Esophagus squamous epithelium (tissue), 5 donors: ENCODE measurements at regions not wholly inside any gene's neighbourhood (a gene's known extent, or its start where the extent isn't known, plus 50 kb on each side); places are given as distances from the start of the nearest gene placed in this dataset.

Experiments used
- DNase-seq: peaks from one replicate; lab custom pipeline; 2025; lab: John Stamatoyannopoulos, UW
- H3K27ac ChIP-seq, 4 donors: fragments of 200-600 bp; sonication (generic); one replicate each; pipeline ENCODE4 v1.5.1; 2016 to 2019; ENCODE audit warnings: mild to moderate bottlenecking in 1 of 4
- H3K27me3 ChIP-seq, 4 donors: fragments of 200-600 bp; sonication (generic); 1 replicate in 3 of 4; 2 replicates in 1 of 4; pipeline versions ENCODE4 v1.5.1 to v1.6.0; 2017 to 2021; ENCODE audit warnings: antibody characterized with exemption in 1 of 4
- H3K36me3 ChIP-seq, 3 donors: fragments of 200-600 bp; sonication (generic); one replicate each; pipeline ENCODE4 v1.5.1; 2016 to 2019
- H3K4me1 ChIP-seq, 3 donors: fragments of 200-600 bp; sonication (generic); one replicate each; pipeline ENCODE4 v1.5.1; 2017 to 2019
- H3K4me3 ChIP-seq, 4 donors: fragments of 200-600 bp; sonication (generic); 1 replicate in 3 of 4; 2 replicates in 1 of 4; pipeline ENCODE4 v1.5.1; 2016 to 2019; ENCODE audit warnings: mild to moderate bottlenecking in 2 of 4, moderate library complexity in 1 of 4
- H3K9me3 ChIP-seq, 3 donors: fragments of 200-600 bp; sonication (generic); one replicate each; pipeline ENCODE4 v1.5.1; 2016 to 2019
- CTCF ChIP-seq, 6 experiments: fragments of 450-650 bp in 4 of 6; fragments of 200-600 bp in 2 of 6; sonication (generic) in 2 of 6; IDR thresholded peaks; one replicate each; pipeline ENCODE4 v1.5.1; 2016 to 2019; ENCODE audit warnings: antibody characterized with exemption in 6 of 6, mild to moderate bottlenecking in 4 of 6, moderate library complexity in 4 of 6
- POLR2A ChIP-seq, 4 donors: fragments of 450-650 bp; IDR thresholded peaks; one replicate each; pipeline ENCODE4 v1.6.1; 2017; ENCODE audit warnings: antibody characterized with exemption in 4 of 4, mild to moderate bottlenecking in 4 of 4, moderate library complexity in 3 of 4
- WGBS, 2 donors: methylation state at CpG; one replicate each; pipeline ENCODE4 v1.1.5; 2018; 5-methylcytosine and 5-hydroxymethylcytosine counted together
- intact Hi-C: fragments of 100-400 bp; cut with DNase I; formaldehyde crosslinking; loops from one replicate; pipeline ENCODE4 v1.15.0; 2022
- donor health status: DM: yes; HTN: yes; CAD: no.

- no peak for DNase-seq
- H3K4me1 ChIP-seq, result no peaks in the 10 kb centered on the region
- no peak overlapping the region for H3K27ac ChIP-seq
- H3K9me3 ChIP-seq, result no peaks in the 10 kb centered on the region
- no peaks in the 10 kb centered on the region for H3K27me3 ChIP-seq
- no peaks in the 10 kb centered on the region for H3K36me3 ChIP-seq
- no peak overlapping the region for H3K4me3 ChIP-seq
- intact Hi-C loops, result no loop called here
- no peak for TF ChIP-seq POLR2A (IDR thresholded peaks at IDR 0.05)
- TF ChIP-seq CTCF (IDR thresholded peaks at IDR 0.05), result no peak
Measured at GRCh38 chr21:19713313-19713712, 1284.9 kb upstream of the NCAM2 start.

- WGBS, 2 donors, result 44 to 93% methylated on average over 1 of the region's 1 CpG
- intact Hi-C loops, result no loop called here
- TF ChIP-seq CTCF (IDR thresholded peaks at IDR 0.05) (no peak), POLR2A (IDR thresholded peaks at IDR 0.05) (no peak)
Measured at GRCh38 chr21:19724081-19724480, 1274.1 kb upstream of the NCAM2 start.

GRCh38 chr21:19731251-19731650 lies 1267.0 kb upstream of the NCAM2 start:
- 10 to 13% methylated on average over 2 of the region's 2 CpGs for WGBS, 2 donors
- Histone ChIP-seq H3K27ac (no peak overlapping the region), H3K36me3 (no peaks in the 10 kb centered on the region), H3K4me1 (no peaks in the 10 kb centered on the region), H3K27me3 (no peaks in the 10 kb centered on the region), H3K9me3 (no peaks in the 10 kb centered on the region), H3K4me3 (no peak overlapping the region)
- no peak for DNase-seq
- intact Hi-C loops, result no loop called here
- TF ChIP-seq CTCF (IDR thresholded peaks at IDR 0.05), result no peak
- no peak for TF ChIP-seq POLR2A (IDR thresholded peaks at IDR 0.05)

More at GRCh38 chr21:19724081-19724480, 1274.1 kb upstream of the NCAM2 start:
- Histone ChIP-seq H3K27me3 (no peaks in the 10 kb centered on the region), H3K9me3 (peaks cover 0 to 9% (median 3%) of the 10 kb centered on the region in 3 donors), H3K27ac (no peak overlapping the region), H3K4me3 (no peak overlapping the region), H3K36me3 (no peaks in the 10 kb centered on the region), H3K4me1 (no peaks in the 10 kb centered on the region)
- no peak for DNase-seq

GRCh38 chr21:19759836-19760235 lies 1238.4 kb upstream of the NCAM2 start:
- intact Hi-C loops, result no loop called here
- 83 to 92% methylated on average over 15 to 17 of the region's 19 CpGs for WGBS, 2 donors
- no peaks in the 10 kb centered on the region for H3K27me3 ChIP-seq

DNA sequence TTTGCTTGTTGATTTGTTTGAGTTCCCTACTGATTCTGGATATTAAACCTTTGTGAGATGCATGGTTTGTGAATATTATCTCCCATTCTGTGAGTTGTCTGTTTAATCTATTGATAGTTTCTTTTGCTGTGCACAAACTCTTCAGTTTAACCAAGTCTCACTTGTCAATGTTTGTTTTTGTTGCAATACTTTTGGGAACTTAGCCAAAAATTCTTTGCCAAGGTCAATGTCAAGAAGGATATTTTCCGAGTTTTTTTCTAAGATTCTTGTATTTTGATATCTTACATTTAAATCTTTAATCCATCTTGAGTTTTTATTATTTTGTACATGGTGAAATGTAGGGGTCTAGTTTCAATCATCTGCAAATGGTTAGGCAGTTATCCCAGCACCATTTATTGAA lies 1230.7 kb upstream of the NCAM2 start:
- Histone ChIP-seq H3K4me3 (no peak overlapping the region), H3K27me3 (no peaks in the 10 kb centered on the region), H3K4me1 (no peaks in the 10 kb centered on the region), H3K36me3 (no peaks in the 10 kb centered on the region), H3K27ac (no peak overlapping the region), H3K9me3 (no peaks in the 10 kb centered on the region)
- 17 to 50% methylated on average over 1 of the region's 1 CpG for WGBS, 2 donors
- DNase-seq, result no peak
- intact Hi-C loops, result no loop called here
- TF ChIP-seq CTCF (IDR thresholded peaks at IDR 0.05) (no peak), POLR2A (IDR thresholded peaks at IDR 0.05) (no peak)

More at GRCh38 chr21:19759836-19760235, 1238.4 kb upstream of the NCAM2 start:
- Histone ChIP-seq H3K4me3 (no peak overlapping the region), H3K9me3 (peaks cover 0 to 10% (median 0%) of the 10 kb centered on the region in 3 donors), H3K4me1 (no peaks in the 10 kb centered on the region), H3K27ac (no peak overlapping the region), H3K36me3 (no peaks in the 10 kb centered on the region)
- DNase-seq, result no peak
- TF ChIP-seq POLR2A (IDR thresholded peaks at IDR 0.05) (no peak), CTCF (IDR thresholded peaks at IDR 0.05) (no peak)
